K562 (cell line): ENCODE measurements at regions not wholly inside any gene's neighbourhood (a gene's known extent, or its start where the extent isn't known, plus 50 kb on each side); places are given as distances from the start of the nearest gene placed in this dataset.

Source experiments
- BHLHE40 ChIP-seq: IDR thresholded peaks from 2 replicates; pipeline ENCODE4 v1.6.1; 2011; ENCODE audit warnings: low read length, improper control_type of control experiment
- SMARCA5 ChIP-seq: fragments of 450-650 bp; IDR thresholded peaks from 2 replicates; pipeline ENCODE4 v1.6.1; 2016
- ZFP91 ChIP-seq: sonication (generic); formaldehyde crosslinking; IDR thresholded peaks from 2 replicates; pipeline ENCODE4 v1.8.0; 2022; ENCODE audit warnings: mild to moderate bottlenecking, missing genetic modification reagents
- ZNF398 ChIP-seq: fragments of 250-450 bp; sonication (Bioruptor Pico); IDR thresholded peaks from 2 replicates; pipeline ENCODE4 v1.8.0; 2021; ENCODE audit warnings: moderate library complexity, mild to moderate bottlenecking, inconsistent platforms
- TF ChIP-seq, protein P1 (sequence below): fragments of 450-650 bp; formaldehyde crosslinking; IDR thresholded peaks from 2 replicates; pipeline ENCODE4 v1.4.0; 2020; ENCODE audit warnings: mild to moderate bottlenecking, mixed read lengths
- TF ChIP-seq, protein P2 (sequence below): fragments of 450-650 bp; formaldehyde crosslinking; IDR thresholded peaks from 2 replicates; pipeline ENCODE4 v1.4.0; 2022; ENCODE audit warnings: missing genetic modification characterization

- no peak for TF ChIP-seq ZFP91 (CRISPR knock-in tag)
- no peak for TF ChIP-seq SMARCA5
- no peak for TF ChIP-seq BHLHE40
- TF ChIP-seq, protein P1, sequence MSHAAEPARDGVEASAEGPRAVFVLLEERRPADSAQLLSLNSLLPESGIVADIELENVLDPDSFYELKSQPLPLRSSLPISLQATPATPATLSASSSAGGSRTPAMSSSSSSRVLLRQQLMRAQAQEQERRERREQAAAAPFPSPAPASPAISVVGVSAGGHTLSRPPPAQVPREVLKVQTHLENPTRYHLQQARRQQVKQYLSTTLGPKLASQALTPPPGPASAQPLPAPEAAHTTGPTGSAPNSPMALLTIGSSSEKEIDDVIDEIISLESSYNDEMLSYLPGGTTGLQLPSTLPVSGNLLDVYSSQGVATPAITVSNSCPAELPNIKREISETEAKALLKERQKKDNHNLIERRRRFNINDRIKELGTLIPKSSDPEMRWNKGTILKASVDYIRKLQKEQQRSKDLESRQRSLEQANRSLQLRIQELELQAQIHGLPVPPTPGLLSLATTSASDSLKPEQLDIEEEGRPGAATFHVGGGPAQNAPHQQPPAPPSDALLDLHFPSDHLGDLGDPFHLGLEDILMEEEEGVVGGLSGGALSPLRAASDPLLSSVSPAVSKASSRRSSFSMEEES (CRISPR knock-in tag) = no peak
- TF ChIP-seq, protein P2, sequence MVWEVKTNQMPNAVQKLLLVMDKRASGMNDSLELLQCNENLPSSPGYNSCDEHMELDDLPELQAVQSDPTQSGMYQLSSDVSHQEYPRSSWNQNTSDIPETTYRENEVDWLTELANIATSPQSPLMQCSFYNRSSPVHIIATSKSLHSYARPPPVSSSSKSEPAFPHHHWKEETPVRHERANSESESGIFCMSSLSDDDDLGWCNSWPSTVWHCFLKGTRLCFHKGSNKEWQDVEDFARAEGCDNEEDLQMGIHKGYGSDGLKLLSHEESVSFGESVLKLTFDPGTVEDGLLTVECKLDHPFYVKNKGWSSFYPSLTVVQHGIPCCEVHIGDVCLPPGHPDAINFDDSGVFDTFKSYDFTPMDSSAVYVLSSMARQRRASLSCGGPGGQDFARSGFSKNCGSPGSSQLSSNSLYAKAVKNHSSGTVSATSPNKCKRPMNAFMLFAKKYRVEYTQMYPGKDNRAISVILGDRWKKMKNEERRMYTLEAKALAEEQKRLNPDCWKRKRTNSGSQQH (CRISPR knock-in tag) = no peak
- TF ChIP-seq ZNF398 (CRISPR knock-in tag) = no peak
These were observed 683.7 kb upstream of the LRRN3 start (continued) for GRCh38 chr7:110407242-110407641.
